ENCODE measurements at regions not wholly inside any gene's neighbourhood (a gene's known extent, or its start where the extent isn't known, plus 50 kb on each side); places are given as distances from the start of the nearest gene placed in this dataset.
"Not testable (repeated sequence)": the region's sequence is repeated elsewhere in the genome, so short reads cannot be mapped to it uniquely, and the experiment has no call there.

GRCh38 chr7:79988653-79989052, 146.0 kb upstream of the GNAI1 start:
- no peak for TF ChIP-seq CTCF (IDR thresholded peaks at IDR 0.05; ENCODE audit: low read depth, low read length)
- H3K4me3 ChIP-seq (ENCODE audit: low read depth, low read length): no peak overlapping the region

GRCh38 chr7:79984210-79984609, 150.4 kb upstream of the GNAI1 start:
- TF ChIP-seq CTCF (IDR thresholded peaks at IDR 0.05; ENCODE audit: low read depth, low read length): no peak
- no peak overlapping the region for H3K4me3 ChIP-seq (ENCODE audit: low read depth, low read length)

GRCh38 chr7:79982141-79982770, 152.4 kb upstream of the GNAI1 start:
- TF ChIP-seq CTCF (IDR thresholded peaks at IDR 0.05; ENCODE audit: low read depth, low read length): no peak
- H3K4me3 ChIP-seq (ENCODE audit: low read depth, low read length): no peak overlapping the region

GRCh38 chr7:79980376-79980775, 154.3 kb upstream of the GNAI1 start:
- TF ChIP-seq CTCF (IDR thresholded peaks at IDR 0.05; ENCODE audit: low read depth, low read length): no peak
- H3K4me3 ChIP-seq (ENCODE audit: low read depth, low read length): no peak overlapping the region

GRCh38 chr7:79979437-79979836, 155.2 kb upstream of the GNAI1 start:
- TF ChIP-seq CTCF (IDR thresholded peaks at IDR 0.05; ENCODE audit: low read depth, low read length): no peak

GRCh38 chr7:79977481-79977880, 157.2 kb upstream of the GNAI1 start:
- H3K4me3 ChIP-seq (ENCODE audit: low read depth, low read length): no peak overlapping the region
- no peak for TF ChIP-seq CTCF (IDR thresholded peaks at IDR 0.05; ENCODE audit: low read depth, low read length)

More at GRCh38 chr7:79979437-79979836, 155.2 kb upstream of the GNAI1 start:
- no peak overlapping the region for H3K4me3 ChIP-seq (ENCODE audit: low read depth, low read length)

GRCh38 chr7:79976711-79977020, 158.0 kb upstream of the GNAI1 start:
- H3K4me3 ChIP-seq (ENCODE audit: low read depth, low read length): not testable (repeated sequence)

GRCh38 chr7:79975986-79976710, 158.5 kb upstream of the GNAI1 start:
- H3K4me3 ChIP-seq (ENCODE audit: low read depth, low read length): not testable (repeated sequence)

Data from WI38 (cell line).